DMS 273 treated with DMSO at 0.1 percent for 48 hours (cell line): ENCODE measurements at regions not wholly inside any gene's neighbourhood (a gene's known extent, or its start where the extent isn't known, plus 50 kb on each side); places are given as distances from the start of the nearest gene placed in this dataset.

Experiments
- DNase-seq: peaks from one replicate; lab custom pipeline; 2025; lab: John Stamatoyannopoulos, UW

GRCh38 chr4:161132715-161133425 lies 1030.9 kb downstream of the FSTL5 start:
- DNase-seq, result no peak

- DNase-seq, result no peak
These were observed 1042.3 kb downstream of the FSTL5 start for GRCh38 chr4:161121451-161121850.

- no peak for DNase-seq
These were observed 1061.9 kb downstream of the FSTL5 start for GRCh38 chr4:161101881-161102280.

- no peak for DNase-seq
These were observed 1066.0 kb downstream of the FSTL5 start for GRCh38 chr4:161097821-161098220.

GRCh38 chr4:161061046-161061445 lies 1102.8 kb downstream of the FSTL5 start:
- no peak for DNase-seq
